ENCODE measurements at regions not wholly inside any gene's neighbourhood (a gene's known extent, or its start where the extent isn't known, plus 50 kb on each side); places are given as distances from the start of the nearest gene placed in this dataset.
A peak's percentile ranks its signal among the peaks of the same experiment; 100 is the strongest.

GRCh38 chr15:97014001-97014400 is 683.5 kb downstream of the NR2F2 start:
- no peak for DNase-seq (ENCODE audit: low read depth)

- no peak for DNase-seq (ENCODE audit: low read depth)
Observed at GRCh38 chr15:97023488-97023844, 693.0 kb downstream of the NR2F2 start.

GRCh38 chr15:97026781-97027180 is 696.3 kb downstream of the NR2F2 start:
- no peak for DNase-seq (ENCODE audit: low read depth)

GRCh38 chr15:97027772-97028171 is 697.3 kb downstream of the NR2F2 start:
- DNase-seq (ENCODE audit: low read depth) = no peak

- no peak for DNase-seq (ENCODE audit: low read depth)
Observed at GRCh38 chr15:97030251-97030650, 699.8 kb downstream of the NR2F2 start.

GRCh38 chr15:97036301-97036700 is 705.8 kb downstream of the NR2F2 start:
- no peak for DNase-seq (ENCODE audit: low read depth)

GRCh38 chr15:97037080-97037479 is 706.6 kb downstream of the NR2F2 start:
- no peak for DNase-seq (ENCODE audit: low read depth)

GRCh38 chr15:97045666-97046421 is 715.3 kb downstream of the NR2F2 start:
- DNase-seq (ENCODE audit: low read depth) = no peak

- no peak for DNase-seq (ENCODE audit: low read depth)
Observed at GRCh38 chr15:97052513-97052912, 722.0 kb downstream of the NR2F2 start.

- DNase-seq (ENCODE audit: low read depth) = no peak
Observed at GRCh38 chr15:97053635-97054034, 723.1 kb downstream of the NR2F2 start.

GRCh38 chr15:97057503-97057902 is 727.0 kb downstream of the NR2F2 start:
- no peak for DNase-seq (ENCODE audit: low read depth)

- DNase-seq (ENCODE audit: low read depth) = no peak
Observed at GRCh38 chr15:97059281-97059680, 728.8 kb downstream of the NR2F2 start.

GRCh38 chr15:97061392-97061791 is 730.9 kb downstream of the NR2F2 start:
- no peak for DNase-seq (ENCODE audit: low read depth)

- DNase-seq (ENCODE audit: low read depth) = no peak
Observed at GRCh38 chr15:97071668-97072067, 741.2 kb downstream of the NR2F2 start.

- DNase-seq (ENCODE audit: low read depth) = no peak
Observed at GRCh38 chr15:97072545-97072944, 742.0 kb downstream of the NR2F2 start.

GRCh38 chr15:97076011-97076410 is 745.5 kb downstream of the NR2F2 start:
- DNase-seq (ENCODE audit: low read depth) = no peak

GRCh38 chr15:97077975-97078374 is 747.5 kb downstream of the NR2F2 start:
- DNase-seq (ENCODE audit: low read depth) = no peak

- no peak for DNase-seq (ENCODE audit: low read depth)
Observed at GRCh38 chr15:97078591-97078990, 748.1 kb downstream of the NR2F2 start.

GRCh38 chr15:97081666-97082226 is 751.2 kb downstream of the NR2F2 start:
- no peak for DNase-seq (ENCODE audit: low read depth)

GRCh38 chr15:97082830-97083229 is 752.3 kb downstream of the NR2F2 start:
- no peak for DNase-seq (ENCODE audit: low read depth)

- peak; percentile 56 for DNase-seq (ENCODE audit: low read depth)
Observed at GRCh38 chr15:97084650-97085049, 754.1 kb downstream of the NR2F2 start.

GRCh38 chr15:97085731-97086130 is 755.2 kb downstream of the NR2F2 start:
- no peak for DNase-seq (ENCODE audit: low read depth)

- peak; percentile 4 for DNase-seq (ENCODE audit: low read depth)
Observed at GRCh38 chr15:97087006-97087741, 756.7 kb downstream of the NR2F2 start.

Measured in RPMI7951 (cell line).